ENCODE measurements at regions not wholly inside any gene's neighbourhood (a gene's known extent, or its start where the extent isn't known, plus 50 kb on each side); places are given as distances from the start of the nearest gene placed in this dataset.

- TF ChIP-seq POLR2A (IDR thresholded peaks at IDR 0.05; ENCODE audit: low read length) (no peak), GATA1 (IDR thresholded peaks at IDR 0.05; ENCODE audit: low read depth, low read length) (no peak)
- DNase-seq, result no peak
These were observed 312.6 kb downstream of the SLITRK6 start for GRCh38 chr13:85486663-85487062.

GRCh38 chr13:85473144-85473543 is 326.1 kb downstream of the SLITRK6 start:
- no peak for DNase-seq
- TF ChIP-seq GATA1 (IDR thresholded peaks at IDR 0.05; ENCODE audit: low read depth, low read length) (no peak), POLR2A (IDR thresholded peaks at IDR 0.05; ENCODE audit: low read length) (no peak)

GRCh38 chr13:85469320-85469719 is 329.9 kb downstream of the SLITRK6 start:
- TF ChIP-seq GATA1 (IDR thresholded peaks at IDR 0.05; ENCODE audit: low read depth, low read length) (no peak), POLR2A (IDR thresholded peaks at IDR 0.05; ENCODE audit: low read length) (no peak)
- DNase-seq, result no peak

- DNase-seq, result no peak
These were observed 336.3 kb downstream of the SLITRK6 start for GRCh38 chr13:85462792-85463425.

GRCh38 chr13:85461621-85462020 is 337.6 kb downstream of the SLITRK6 start:
- TF ChIP-seq GATA1 (IDR thresholded peaks at IDR 0.05; ENCODE audit: low read depth, low read length) (no peak), POLR2A (IDR thresholded peaks at IDR 0.05; ENCODE audit: low read length) (no peak)
- no peak for DNase-seq

More at GRCh38 chr13:85462792-85463425, 336.3 kb downstream of the SLITRK6 start:
- no peak for TF ChIP-seq POLR2A (IDR thresholded peaks at IDR 0.05; ENCODE audit: low read length)
- no peak for TF ChIP-seq GATA1 (IDR thresholded peaks at IDR 0.05; ENCODE audit: low read depth, low read length)

GRCh38 chr13:85445534-85445933 is 353.7 kb downstream of the SLITRK6 start:
- no peak for TF ChIP-seq POLR2A (IDR thresholded peaks at IDR 0.05; ENCODE audit: low read length)

GRCh38 chr13:85441975-85442374 is 357.2 kb downstream of the SLITRK6 start:
- no peak for DNase-seq
- TF ChIP-seq POLR2A (IDR thresholded peaks at IDR 0.05; ENCODE audit: low read length) (no peak), GATA1 (IDR thresholded peaks at IDR 0.05; ENCODE audit: low read depth, low read length) (no peak)

More at GRCh38 chr13:85445534-85445933, 353.7 kb downstream of the SLITRK6 start:
- DNase-seq, result no peak

GRCh38 chr13:85441364-85441763 is 357.9 kb downstream of the SLITRK6 start:
- TF ChIP-seq GATA1 (IDR thresholded peaks at IDR 0.05; ENCODE audit: low read depth, low read length) (no peak), POLR2A (IDR thresholded peaks at IDR 0.05; ENCODE audit: low read length) (no peak)
- no peak for DNase-seq

- no peak for DNase-seq
- TF ChIP-seq GATA1 (IDR thresholded peaks at IDR 0.05; ENCODE audit: low read depth, low read length) (no peak), POLR2A (IDR thresholded peaks at IDR 0.05; ENCODE audit: low read length) (no peak)
These were observed 363.2 kb downstream of the SLITRK6 start for GRCh38 chr13:85436029-85436428.

- DNase-seq, result no peak
- TF ChIP-seq POLR2A (IDR thresholded peaks at IDR 0.05; ENCODE audit: low read length) (no peak), GATA1 (IDR thresholded peaks at IDR 0.05; ENCODE audit: low read depth, low read length) (no peak)
These were observed 364.3 kb downstream of the SLITRK6 start for GRCh38 chr13:85434927-85435326.

- no peak for DNase-seq
These were observed 366.3 kb downstream of the SLITRK6 start for GRCh38 chr13:85432881-85433280.

GRCh38 chr13:85431720-85432119 is 367.5 kb downstream of the SLITRK6 start:
- TF ChIP-seq GATA1 (IDR thresholded peaks at IDR 0.05; ENCODE audit: low read depth, low read length) (no peak), POLR2A (IDR thresholded peaks at IDR 0.05; ENCODE audit: low read length) (no peak)
- DNase-seq, result no peak

More at GRCh38 chr13:85432881-85433280, 366.3 kb downstream of the SLITRK6 start:
- TF ChIP-seq GATA1 (IDR thresholded peaks at IDR 0.05; ENCODE audit: low read depth, low read length) (no peak), POLR2A (IDR thresholded peaks at IDR 0.05; ENCODE audit: low read length) (no peak)

- no peak for TF ChIP-seq GATA1 (IDR thresholded peaks at IDR 0.05; ENCODE audit: low read depth, low read length)
- no peak for TF ChIP-seq POLR2A (IDR thresholded peaks at IDR 0.05; ENCODE audit: low read length)
- no peak for DNase-seq
These were observed 368.9 kb downstream of the SLITRK6 start for GRCh38 chr13:85430216-85430794.

- no peak for TF ChIP-seq GATA1 (IDR thresholded peaks at IDR 0.05; ENCODE audit: low read depth, low read length)
- TF ChIP-seq POLR2A (IDR thresholded peaks at IDR 0.05; ENCODE audit: low read length), result no peak
- DNase-seq, result no peak
These were observed 371.8 kb downstream of the SLITRK6 start for GRCh38 chr13:85427416-85427815.

GRCh38 chr13:85420136-85420535 is 379.1 kb downstream of the SLITRK6 start:
- TF ChIP-seq POLR2A (IDR thresholded peaks at IDR 0.05; ENCODE audit: low read length), result no peak
- TF ChIP-seq GATA1 (IDR thresholded peaks at IDR 0.05; ENCODE audit: low read depth, low read length), result no peak
- DNase-seq, result no peak

Data from erythroblast (primary cell).